Ishikawa (cell line): ENCODE measurements at regions not wholly inside any gene's neighbourhood (a gene's known extent, or its start where the extent isn't known, plus 50 kb on each side); places are given as distances from the start of the nearest gene placed in this dataset.

Experiments used
- CEBPB ChIP-seq: IDR thresholded peaks from 2 replicates; pipeline ENCODE4 v1.6.1; 2012
- CREB1 ChIP-seq: IDR thresholded peaks from 2 replicates; pipeline ENCODE4 v1.6.1; 2012; ENCODE audit warnings: low read depth
- EGR1 ChIP-seq: IDR thresholded peaks from 2 replicates; pipeline ENCODE4 v1.6.1; 2012
- EP300 ChIP-seq: IDR thresholded peaks from 2 replicates; pipeline ENCODE4 v1.6.1; 2012; ENCODE audit warnings: borderline replicate concordance
- FOXM1 ChIP-seq: IDR thresholded peaks from 2 replicates; pipeline ENCODE4 v1.6.1; 2012; ENCODE audit warnings: low read depth, borderline replicate concordance
- MAX ChIP-seq: IDR thresholded peaks from 2 replicates; pipeline ENCODE4 v1.6.1; 2012
- NFIC ChIP-seq: IDR thresholded peaks from 2 replicates; pipeline ENCODE4 v1.6.1; 2012
- RAD21 ChIP-seq: IDR thresholded peaks from 2 replicates; pipeline ENCODE4 v1.6.1; 2012; ENCODE audit warnings: low read depth
- REST ChIP-seq: IDR thresholded peaks from 2 replicates; pipeline ENCODE4 v1.6.1; 2012; ENCODE audit warnings: low read depth, mild to moderate bottlenecking
- TAF1 ChIP-seq: IDR thresholded peaks from 2 replicates; pipeline ENCODE4 v1.6.1; 2012; ENCODE audit warnings: low read depth, mild to moderate bottlenecking
- TCF12 ChIP-seq: IDR thresholded peaks from 2 replicates; pipeline ENCODE4 v1.6.1; 2012; ENCODE audit warnings: low read depth
- TEAD4 ChIP-seq: IDR thresholded peaks from 2 replicates; pipeline ENCODE4 v1.6.1; 2012
- USF1 ChIP-seq: IDR thresholded peaks from 2 replicates; pipeline ENCODE4 v1.6.1; 2012
- YY1 ChIP-seq: IDR thresholded peaks from 2 replicates; pipeline ENCODE4 v1.6.1; 2012; ENCODE audit warnings: low read depth
- ZBTB7A ChIP-seq: IDR thresholded peaks from 2 replicates; pipeline ENCODE4 v1.6.1; 2012; ENCODE audit warnings: low read depth

- TF ChIP-seq TAF1 (no peak), USF1 (no peak), TCF12 (no peak), YY1 (no peak)
Measured at GRCh38 chr2:180150606-180151005, 143.5 kb upstream of the CWC22 start.

- TF ChIP-seq EGR1 (no peak), EP300 (no peak), USF1 (no peak), YY1 (no peak), TCF12 (no peak), TEAD4 (no peak)
Measured at GRCh38 chr2:180146541-180146940, 139.4 kb upstream of the CWC22 start.

GRCh38 chr2:180146114-180146513 is 139.0 kb upstream of the CWC22 start:
- TF ChIP-seq TCF12 (no peak), EGR1 (no peak), TEAD4 (no peak), NFIC (no peak), MAX (no peak), FOXM1 (no peak), ZBTB7A (no peak), RAD21 (no peak), TAF1 (no peak)

- TF ChIP-seq EGR1 (no peak), RAD21 (no peak), YY1 (no peak), USF1 (no peak), REST (no peak), ZBTB7A (no peak), TAF1 (no peak), EP300 (no peak), TEAD4 (no peak), FOXM1 (no peak), CREB1 (no peak), NFIC (no peak), MAX (no peak), TCF12 (no peak)
Measured at GRCh38 chr2:180145163-180145562, 138.1 kb upstream of the CWC22 start.

GRCh38 chr2:180144338-180144813 is 137.3 kb upstream of the CWC22 start:
- no peak for TF ChIP-seq EGR1
- TF ChIP-seq EP300 = no peak
- TF ChIP-seq TEAD4 = no peak
- no peak for TF ChIP-seq NFIC
- TF ChIP-seq REST = no peak
- TF ChIP-seq FOXM1 = no peak
- no peak for TF ChIP-seq TCF12
- no peak for TF ChIP-seq YY1
- no peak for TF ChIP-seq CREB1
- TF ChIP-seq TAF1 = no peak
- TF ChIP-seq RAD21 = no peak
- TF ChIP-seq CEBPB = no peak
- no peak for TF ChIP-seq ZBTB7A
- TF ChIP-seq USF1 = no peak
- no peak for TF ChIP-seq MAX
